NCI-H446 (cell line): ENCODE measurements at regions not wholly inside any gene's neighbourhood (a gene's known extent, or its start where the extent isn't known, plus 50 kb on each side); places are given as distances from the start of the nearest gene placed in this dataset.
A peak's percentile ranks its signal among the peaks of the same experiment; 100 is the strongest.
"Not testable (repeated sequence)": the region's sequence is repeated elsewhere in the genome, so short reads cannot be mapped to it uniquely, and the experiment has no call there.

Experiments used
- DNase-seq, 2 experiments: peaks; one replicate each; lab custom pipeline; 2025; lab: John Stamatoyannopoulos, UW

DNA sequence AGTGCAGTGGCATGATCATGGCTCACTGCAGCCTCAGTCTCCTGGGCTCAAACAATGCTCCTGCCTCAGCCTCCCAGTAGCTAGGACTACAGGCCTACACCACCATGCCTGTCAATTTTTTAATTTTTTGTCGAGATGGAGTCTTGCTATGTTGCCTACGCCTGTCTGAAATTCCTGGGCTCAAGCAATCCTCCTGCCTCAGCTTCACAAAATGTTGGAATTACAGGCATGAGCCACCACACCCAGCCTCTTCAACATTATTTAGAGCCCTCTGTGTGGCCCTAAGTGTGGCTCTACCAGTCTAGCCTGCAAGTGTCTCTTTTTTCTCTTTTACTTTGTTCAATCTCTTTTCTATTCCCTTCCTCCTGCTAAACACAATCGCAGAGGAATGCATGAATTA lies 154.4 kb upstream of the EPB41L4A start:
- no peak for DNase-seq

DNA sequence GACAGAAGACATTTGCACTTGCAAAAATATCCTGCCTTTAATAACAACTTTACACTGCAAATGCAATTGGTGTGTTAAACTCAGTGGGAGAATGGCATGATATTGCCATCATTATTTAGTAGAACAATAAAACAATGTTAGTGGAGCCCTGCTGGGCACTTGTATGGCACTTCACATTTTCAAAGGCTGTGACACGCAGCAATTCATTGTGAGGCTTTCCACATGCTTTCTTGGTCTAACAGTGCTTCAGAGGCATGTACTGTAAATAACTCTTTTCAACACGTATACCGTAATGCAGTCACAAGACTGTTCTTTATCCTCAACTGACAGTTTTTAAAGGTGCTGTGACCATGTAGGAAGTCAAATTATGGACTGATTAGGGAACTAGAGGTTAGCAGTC lies 155.5 kb upstream of the EPB41L4A start:
- no peak for DNase-seq

DNA sequence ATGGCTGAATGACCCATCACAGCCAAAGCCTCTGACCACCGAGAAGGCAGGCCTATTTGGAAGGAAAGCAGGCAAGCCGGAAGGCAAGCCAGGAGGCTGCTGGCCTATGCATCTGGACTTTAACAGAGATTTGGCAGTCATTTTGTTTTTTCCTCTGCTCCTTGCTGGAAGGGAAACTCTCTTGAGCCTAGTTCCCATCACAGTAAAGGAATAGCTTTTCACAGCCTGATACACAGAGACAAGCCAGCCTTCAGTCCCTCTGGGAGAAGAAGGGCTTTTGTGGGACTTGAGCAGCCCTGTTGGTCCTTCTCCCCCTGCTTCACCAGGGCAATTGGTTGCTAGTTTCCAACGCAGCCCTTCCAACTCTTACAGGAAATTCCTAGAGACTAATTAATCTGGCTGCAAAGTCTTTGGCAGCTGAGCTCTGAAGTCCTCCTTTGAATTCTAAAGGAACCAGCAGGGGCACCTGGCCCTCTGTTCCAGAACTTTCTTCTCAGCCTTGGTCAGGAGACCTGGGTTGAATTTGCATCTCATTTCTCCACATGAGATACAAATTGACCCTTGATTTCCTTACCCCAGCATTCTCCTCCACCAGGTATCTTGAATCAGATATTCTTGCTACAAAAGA lies 157.3 kb upstream of the EPB41L4A start:
- peak in 1 of 2 experiments; percentile 54 for DNase-seq

DNA sequence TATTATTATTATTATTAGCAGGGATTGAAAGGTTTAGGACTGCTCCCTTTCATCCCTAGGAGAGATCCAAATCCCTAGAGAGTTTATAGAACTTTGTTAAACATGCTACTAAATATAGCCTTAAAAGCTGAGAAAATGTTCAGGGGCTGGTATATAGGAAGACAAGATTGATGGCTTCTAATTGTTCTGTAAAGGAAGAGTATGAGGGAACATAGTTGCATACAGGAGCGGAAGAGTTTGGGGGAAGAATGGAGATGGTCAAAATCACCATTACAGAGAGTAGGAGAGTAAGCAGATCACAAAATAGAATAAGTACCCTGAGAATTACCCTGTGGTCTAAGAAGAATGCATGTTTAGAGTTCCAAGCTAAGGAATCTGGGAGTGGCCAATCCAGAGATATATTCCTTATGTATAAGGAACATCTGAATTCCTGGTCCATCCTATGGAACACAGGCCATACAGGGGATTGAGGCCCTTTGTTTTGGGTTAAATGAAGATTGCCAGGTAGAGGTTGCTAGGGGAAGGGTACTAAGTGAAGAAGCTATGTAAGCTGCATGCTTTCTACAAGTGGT lies 158.0 kb upstream of the APC start:
- DNase-seq, result no peak

DNA sequence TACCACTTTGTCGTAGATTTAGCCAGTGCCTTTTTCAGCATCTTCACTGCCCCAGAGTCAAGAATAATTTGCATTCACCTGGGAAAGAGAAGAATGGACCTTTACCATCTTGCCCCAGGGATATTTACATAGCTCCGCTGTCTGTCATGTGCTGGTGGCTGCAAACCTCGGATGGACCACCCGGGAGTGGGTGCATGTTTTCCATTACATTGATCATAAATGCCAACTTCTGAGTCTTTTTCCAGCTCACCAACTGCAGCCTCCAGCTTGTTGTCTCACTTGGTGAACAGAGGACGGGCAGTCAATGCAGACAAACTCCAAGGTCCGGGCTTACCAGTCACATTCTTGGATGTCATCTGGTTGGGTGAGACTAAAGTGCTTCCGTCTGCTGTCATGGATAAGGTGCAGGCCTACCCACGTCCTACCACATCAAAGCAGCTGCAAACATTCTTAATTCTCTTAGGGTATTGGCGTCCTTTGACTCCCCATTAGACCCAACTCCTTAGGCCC lies 155.8 kb upstream of the APC start:
- DNase-seq, result no peak

DNA sequence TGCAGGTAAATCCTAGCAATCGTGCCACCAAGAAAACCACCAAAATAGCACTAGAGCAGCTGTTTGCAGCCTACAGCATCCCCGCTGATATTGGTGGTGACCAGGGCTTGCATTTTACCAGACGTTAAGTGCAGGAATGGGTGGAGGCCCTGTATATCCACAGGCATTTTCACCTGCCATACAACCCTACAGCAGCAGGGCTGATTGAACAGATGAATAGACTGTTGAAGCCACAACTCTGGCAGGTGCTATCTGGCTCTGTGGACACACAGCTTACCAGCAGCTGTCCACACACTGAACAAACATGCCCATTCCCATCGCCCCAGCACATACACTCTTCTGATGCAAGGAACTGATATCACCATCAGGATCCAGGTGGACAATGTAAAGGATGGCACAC lies 154.5 kb upstream of the APC start:
- no peak for DNase-seq

DNA sequence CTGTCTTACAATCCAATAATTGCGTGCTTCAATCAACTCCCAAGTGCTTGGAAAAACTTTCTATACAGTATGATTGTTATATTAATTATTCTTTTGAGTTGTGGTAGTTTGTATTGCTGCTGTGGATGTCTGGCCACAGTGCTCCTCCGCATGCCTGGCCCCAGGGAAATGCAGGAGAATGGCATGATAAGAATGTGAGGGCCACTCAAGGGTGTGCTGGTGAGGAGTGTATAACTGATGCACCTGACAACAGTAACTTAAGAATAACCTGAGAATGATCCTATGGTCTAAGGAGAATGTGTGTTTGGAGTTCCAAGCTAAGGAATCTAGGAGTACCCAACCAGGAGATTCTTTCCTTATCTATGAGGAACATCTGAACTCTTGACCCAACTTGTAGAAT lies 152.9 kb upstream of the APC start:
- DNase-seq, result no peak

DNA sequence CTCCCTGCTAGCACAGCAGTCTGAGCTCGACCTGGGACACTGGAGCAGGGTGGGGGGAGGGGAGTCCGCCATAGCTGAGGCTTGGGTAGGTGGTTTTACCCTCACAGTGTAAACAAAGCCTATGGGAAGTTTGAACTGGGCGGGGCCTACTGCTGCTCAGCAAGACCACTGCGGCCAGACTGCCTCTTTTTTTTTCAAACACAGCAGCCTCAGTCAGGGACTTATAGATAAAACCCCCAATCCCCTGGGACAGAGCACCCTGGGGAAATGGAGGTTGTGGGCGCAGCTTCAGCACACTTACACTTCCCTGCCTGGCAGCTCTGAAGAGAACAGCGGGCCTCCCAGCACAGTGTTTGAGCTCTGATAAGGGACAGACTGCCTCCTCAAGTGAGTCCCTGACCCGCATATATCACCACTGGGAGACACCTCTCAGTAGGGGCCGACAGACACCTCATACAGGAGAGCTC lies 151.1 kb upstream of the APC start:
- no peak for DNase-seq

DNA sequence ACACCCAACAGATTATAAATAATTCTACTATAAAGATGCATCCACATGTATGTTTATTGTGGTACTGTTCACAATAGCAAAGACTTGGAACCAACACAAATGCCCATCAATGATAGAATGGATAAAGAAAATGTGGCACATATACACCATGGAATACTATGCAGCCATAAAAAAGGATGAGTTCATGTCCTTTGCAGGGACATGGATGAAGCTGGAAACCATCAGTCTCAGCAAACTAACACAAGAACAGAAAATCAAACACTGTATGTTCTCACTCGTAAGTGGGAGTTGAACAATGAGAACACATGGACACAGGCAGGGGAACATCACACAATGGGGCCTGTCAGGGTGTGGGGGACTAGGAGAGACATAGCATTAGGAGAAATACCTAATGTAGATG lies 146.8 kb upstream of the APC start:
- DNase-seq, result not testable (repeated sequence)

DNA sequence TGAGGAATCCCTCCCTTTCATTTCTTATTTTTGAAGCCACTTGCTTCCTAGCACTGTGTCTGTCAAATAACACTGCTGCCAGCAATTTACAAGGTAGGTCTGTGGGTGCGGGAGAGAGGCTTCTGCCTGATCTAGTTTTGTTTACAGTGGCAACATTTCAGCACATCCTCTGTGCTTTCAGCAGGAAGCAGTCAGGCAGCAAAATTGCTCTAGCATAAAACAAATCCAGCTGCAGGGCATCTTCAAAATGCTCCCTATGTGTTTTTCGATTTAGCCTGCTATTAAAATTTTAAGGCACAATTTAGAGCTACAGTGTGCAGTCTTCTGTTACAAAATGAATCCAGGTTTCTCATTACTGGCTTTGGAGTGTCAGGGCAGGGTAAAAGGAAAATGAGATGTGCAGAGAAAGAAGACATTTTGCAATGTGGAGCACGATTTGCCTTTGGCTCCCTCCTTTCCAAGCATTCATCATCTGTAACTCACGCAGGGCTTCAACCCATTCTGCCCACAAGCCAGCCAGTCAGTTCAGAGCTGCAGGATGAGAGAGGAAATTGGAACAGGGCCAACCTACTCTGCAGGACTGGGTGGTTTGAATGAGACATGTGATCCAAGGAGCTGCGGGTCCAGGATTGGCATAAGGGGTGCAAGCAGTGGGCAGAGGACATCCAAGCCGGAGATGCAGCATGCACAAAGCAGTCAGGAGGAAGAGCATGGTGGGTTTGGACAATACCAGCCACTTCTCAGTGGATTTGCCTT lies 143.4 kb upstream of the APC start:
- DNase-seq, result peak; percentile 43 to 66

DNA sequence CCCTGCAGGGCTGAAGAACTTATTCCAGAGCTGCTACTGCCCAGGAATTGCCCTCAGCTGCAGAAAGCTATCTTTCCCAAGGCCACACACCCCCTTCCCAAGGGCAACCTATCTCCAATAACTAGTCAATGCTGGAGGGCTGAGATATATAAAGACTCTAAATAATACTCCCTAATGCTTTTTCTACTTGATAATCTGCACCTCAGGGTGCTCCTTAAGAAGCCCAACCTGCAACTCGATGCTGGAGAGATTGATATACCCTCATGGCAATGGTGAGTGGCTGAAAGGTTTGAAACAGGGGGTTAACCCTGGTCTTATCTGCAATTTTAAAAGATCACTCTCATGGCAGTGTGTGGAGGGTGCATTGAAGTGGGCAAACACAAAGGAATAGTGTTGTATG lies 142.7 kb upstream of the APC start:
- DNase-seq, result no peak

DNA sequence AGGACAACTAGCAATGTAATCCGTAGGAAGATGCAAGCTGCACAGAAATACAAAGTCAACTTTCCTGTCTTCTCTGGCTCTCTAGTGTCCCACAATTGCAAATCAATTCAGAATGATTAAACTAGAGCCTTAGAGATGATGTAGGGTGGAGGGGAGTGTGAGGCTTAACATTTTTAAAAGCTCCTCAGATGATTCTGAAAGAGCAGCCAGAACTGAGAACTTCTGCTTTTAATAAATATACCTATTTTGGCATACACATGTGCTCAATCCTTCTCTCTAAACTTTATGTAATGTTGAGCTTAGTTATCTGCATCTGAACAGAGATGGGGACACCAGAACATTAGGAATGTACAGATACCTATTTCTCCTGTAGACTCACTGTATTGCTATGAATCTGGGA lies 139.9 kb upstream of the APC start:
- no peak for DNase-seq

DNA sequence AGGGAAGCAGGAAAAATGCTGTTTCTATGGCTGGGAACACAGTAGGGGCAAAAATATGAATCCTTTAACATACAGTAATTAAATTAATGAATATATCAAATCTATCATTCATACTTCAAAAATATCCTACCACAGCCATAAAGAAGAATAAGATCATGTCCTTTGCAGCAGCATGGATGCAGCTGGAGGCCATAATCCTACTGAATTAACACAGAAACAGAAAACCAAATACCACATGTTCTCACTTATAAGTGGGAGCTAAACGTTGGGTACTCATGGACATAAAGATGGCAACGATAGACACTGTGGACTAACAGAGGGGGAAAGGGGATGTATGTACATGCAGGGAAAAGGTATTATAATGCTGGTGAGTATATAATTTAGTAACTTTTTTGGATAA lies 137.2 kb upstream of the APC start:
- DNase-seq, result not testable (repeated sequence)

DNA sequence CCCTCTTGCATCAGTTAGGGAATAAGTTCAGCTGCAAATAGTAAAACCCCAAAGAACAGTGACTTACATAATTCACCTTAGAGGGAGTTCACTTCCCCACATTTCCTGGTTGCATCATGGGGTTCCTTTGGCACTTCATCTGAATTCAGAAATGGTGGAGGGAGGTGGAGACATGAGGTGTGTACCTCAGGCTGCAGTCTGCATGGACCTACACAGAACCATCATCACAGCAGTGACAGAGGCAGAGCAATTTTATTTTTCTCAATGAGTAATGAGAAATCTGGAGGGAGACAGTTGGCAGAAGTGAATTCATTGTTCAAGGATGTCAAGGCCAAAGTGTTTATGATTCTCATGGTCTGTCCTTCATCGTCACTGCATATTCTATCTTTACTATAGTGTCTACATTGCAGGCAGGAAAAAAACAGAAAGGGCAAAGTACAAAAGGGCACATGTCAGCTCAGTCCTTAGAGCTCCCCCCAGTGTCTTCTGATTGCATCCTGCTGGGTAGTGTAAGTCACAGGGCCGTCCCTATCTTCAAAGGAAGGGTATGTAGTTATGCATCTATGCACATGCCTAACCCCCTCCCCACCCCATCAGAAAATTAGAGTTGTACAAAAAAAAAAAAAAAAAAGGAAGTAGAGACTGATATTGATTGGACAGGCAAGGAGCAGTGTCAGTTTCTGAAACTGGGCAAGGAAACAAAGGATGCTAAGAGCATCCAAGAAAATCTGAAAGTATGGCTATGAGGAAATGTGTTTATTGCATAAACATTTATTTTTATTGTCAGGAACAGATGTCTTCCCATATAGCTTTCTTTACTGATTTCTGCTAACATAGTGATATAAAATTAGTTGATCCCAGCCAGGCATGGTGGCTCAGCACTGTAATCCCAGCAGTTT lies 132.7 kb upstream of the APC start:
- peak in 1 of 2 experiments; percentile 7 for DNase-seq

DNA sequence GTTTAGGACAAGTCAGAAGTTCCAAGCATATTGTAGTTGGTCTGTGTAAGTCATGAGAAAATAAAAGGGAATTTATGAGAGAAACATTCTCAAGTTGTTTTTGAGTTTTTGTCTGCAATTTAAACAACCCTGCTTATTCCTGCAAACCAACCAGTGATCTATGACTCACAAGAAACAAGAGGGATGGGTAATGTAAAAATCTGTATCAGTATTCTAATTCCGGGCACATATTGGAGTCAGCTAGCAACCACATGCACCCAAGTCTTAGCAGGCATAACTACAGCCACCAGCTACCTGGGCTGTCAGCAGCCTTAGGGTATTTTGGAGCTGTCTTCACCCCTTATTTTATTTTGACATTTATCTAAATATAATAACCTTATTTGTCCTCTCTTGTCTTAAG lies 128.7 kb upstream of the APC start:
- DNase-seq, result no peak

DNA sequence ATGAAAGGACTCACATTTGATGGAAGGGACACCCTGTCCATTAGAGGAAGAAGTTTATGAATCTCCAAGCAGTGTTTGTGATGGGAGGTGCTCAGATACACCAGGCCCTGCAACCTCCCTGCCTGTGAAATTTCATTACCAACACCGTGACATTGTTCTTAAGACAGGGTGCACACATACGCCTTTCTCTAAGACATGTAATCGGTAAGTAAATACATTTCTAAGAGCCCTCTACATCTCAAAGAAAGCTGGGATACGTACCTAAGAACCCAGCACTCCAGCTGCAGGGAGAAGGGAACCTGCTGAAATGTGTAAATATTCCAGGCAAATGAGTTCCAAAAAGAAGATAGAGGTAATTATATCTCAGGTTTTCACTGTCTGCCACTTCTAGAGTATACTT lies 125.0 kb upstream of the APC start:
- no peak for DNase-seq

DNA sequence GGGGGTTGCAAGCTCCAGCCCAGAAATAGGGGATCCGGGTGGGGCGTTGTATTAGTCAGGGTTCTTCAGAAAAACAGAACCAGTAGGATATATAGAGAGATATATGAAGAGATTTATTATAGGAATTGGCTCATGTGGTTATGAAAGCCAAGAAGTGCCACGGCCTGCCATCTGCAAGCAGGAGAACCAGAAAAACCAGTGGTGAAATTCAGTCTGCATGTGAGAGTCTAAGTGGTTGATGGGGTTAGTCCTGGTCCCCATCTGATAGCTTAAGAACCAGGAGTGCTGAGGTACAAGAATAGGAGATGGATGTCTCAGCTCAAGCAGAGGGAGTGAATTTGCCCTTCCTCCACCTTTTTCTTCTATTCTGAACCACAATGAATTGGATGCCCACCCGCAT lies 123.4 kb upstream of the APC start:
- no peak for DNase-seq

DNA sequence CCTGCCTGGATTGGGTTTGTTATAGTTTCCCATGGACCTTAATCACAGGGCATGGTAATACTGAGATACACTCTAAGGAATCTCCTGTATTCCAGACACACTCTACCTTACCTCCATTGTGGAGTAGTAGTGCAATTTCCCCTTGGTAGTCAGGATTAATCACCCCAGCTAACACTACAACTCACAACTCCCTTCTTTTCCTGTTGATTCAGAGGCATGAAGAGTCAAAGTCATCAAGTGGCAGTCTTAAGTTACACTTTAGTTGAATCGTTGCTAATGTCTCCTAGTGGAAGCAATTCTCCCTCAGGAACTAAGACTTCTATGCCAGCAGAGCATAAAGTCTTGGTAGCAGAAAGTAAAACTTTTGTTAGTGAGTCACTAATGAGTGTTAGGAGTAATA lies 122.7 kb upstream of the APC start:
- no peak for DNase-seq

DNA sequence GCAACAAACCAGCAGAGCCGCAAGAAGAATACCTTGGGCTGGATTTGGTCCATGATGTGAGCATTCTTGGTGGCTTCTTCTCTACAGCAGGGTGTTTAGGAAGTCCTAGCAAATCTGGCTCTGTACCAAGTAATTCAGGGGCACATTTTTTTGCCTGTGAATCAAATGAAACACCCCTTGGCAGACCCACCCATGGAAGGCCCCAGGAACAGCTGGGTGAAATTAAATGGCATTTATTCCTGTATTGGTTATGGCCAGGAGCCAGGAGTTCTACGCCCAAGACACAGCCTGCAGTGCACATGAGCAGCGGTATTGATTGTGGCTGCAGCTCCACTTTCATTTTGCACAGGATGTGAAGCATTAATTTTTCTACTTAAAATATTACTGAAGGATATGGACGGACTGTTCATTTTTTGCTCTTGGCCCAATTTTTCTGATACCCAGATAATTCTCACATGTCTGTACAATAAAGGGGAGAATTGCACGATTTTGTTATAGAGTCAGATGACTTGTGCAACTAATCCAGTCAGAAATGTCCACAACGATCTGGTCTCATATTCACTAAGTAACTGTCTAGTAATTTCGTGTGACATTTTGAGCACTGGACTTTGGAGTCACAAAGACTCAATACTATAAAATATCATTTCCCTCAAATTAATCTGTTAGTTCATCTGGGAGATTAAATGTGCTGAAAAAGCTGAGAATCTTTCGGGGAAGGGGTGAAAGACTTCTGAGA lies 120.7 kb upstream of the APC start:
- DNase-seq, result peak; percentile 8 to 77

DNA sequence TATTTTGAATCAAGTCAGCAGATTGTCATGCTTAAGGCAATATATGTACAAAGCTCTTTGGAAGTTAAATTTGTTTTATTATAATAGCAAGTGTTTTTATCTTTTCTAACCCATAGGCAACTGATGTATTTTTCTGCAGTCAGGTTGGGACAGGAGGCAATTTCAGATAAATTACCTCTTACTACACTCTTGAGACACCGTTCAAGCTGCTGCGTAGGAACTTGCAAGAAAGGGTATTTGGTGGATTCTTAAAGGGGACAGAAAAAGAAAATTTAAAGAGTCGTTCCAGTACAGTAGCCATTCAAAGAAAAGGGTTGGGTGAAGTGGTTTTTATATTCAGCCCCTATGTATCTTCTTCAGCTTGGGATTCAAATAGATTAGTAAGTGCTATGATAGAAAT lies 112.4 kb upstream of the APC start:
- DNase-seq, result no peak

DNA sequence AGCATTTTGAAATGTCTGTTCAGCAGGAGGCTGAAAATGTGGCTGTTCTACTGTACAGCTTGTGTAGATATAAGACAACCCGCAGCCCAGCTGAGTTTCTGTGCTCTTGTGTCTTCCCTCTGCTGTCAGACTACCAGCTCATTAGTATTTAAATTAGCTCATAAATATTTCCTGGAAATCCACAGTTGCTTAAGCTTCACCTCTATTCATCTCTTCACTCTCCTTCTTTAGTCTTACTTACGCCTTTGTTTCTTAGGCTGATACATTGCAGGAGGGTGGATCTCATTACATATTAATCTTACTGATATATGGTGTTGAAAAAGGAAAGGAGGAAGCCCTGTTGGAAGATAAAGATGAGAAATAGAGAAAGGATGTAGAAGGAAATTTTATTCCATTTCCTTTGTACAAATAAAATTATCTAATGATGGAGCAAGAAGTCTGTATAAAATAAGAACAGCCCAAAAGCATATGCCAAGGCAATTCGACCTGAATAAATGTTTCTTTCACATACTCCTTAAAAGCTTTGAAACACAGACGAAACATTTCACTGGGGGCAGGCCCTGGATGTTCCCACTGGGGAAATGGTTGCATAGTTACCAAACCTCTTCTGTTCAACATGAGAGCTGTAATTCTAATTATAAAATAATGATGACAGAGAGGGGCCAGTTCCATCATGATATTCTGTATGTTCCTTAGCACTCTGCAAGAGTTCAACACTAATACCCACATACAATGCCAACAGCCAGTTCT lies 111.8 kb upstream of the APC start:
- DNase-seq, result no peak
